C4-2B (cell line): ENCODE measurements at regions not wholly inside any gene's neighbourhood (a gene's known extent, or its start where the extent isn't known, plus 50 kb on each side); places are given as distances from the start of the nearest gene placed in this dataset.

Experiments used
- CTCF ChIP-seq: fragments of 450-650 bp; conservative IDR thresholded peaks from 2 replicates; pipeline ENCODE4 v1.5.1; 2017; ENCODE audit warnings: mild to moderate bottlenecking
- ZFX ChIP-seq: fragments of 450-650 bp; IDR thresholded peaks from 2 replicates; pipeline ENCODE4 v1.6.1; 2017

DNA sequence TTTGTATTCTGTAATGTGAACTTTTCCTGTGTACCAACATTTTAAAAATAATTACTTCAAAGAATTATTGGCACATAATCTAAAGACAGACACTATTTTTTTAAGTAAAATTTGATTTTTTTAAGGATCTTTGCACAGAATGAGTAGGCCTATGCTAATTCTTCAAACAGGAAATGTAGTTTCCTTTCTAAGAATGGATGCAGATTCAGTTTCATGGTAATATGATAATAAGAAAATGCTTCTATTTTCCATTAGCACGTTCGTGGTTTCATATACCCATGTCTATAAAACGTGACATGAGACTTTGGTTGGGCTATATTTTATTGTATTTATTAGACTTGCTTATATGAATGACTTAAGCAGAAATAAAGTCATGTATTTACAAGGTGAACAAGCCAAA, 191.8 kb upstream of the RBBP8 start:
- TF ChIP-seq CTCF (no peak), ZFX (no peak)
